Transverse colon (tissue), 4 donors: ENCODE measurements at regions not wholly inside any gene's neighbourhood (a gene's known extent, or its start where the extent isn't known, plus 50 kb on each side); places are given as distances from the start of the nearest gene placed in this dataset.

Source experiments
- DNase-seq: peaks from one replicate; pipeline ENCODE4 v3.0.0-alpha.2; 2019
- H3K27ac ChIP-seq, 4 donors: fragments of 200-600 bp; sonication (generic); 2 replicates each; pipeline ENCODE4 v1.5.1; 2016 to 2018; ENCODE audit warnings: inconsistent platforms in 4 of 4
- H3K27me3 ChIP-seq: fragments of 200-600 bp; sonication (generic); 2 replicates; pipeline ENCODE4 v1.5.1; 2017; ENCODE audit warnings: inconsistent platforms
- H3K36me3 ChIP-seq, 4 donors: fragments of 200-600 bp; sonication (generic); 2 replicates each; pipeline ENCODE4 v1.5.1; 2017 to 2019; ENCODE audit warnings: inconsistent platforms in 4 of 4
- H3K4me1 ChIP-seq, 4 donors: fragments of 200-600 bp; sonication (generic); 2 replicates each; pipeline ENCODE4 v1.5.1; 2017 to 2020; ENCODE audit warnings: inconsistent platforms in 4 of 4
- H3K4me3 ChIP-seq, 4 donors: fragments of 200-600 bp; sonication (generic); 1 replicate in 1 of 4; 2 replicates in 3 of 4; pipeline versions ENCODE4 v1.5.1 to v1.6.1; 2017 to 2019; ENCODE audit warnings: inconsistent platforms in 4 of 4
- H3K9me3 ChIP-seq, 2 donors: fragments of 200-600 bp; sonication (generic); 2 replicates each; pipeline ENCODE4 v1.5.1; 2017 to 2019; ENCODE audit warnings: inconsistent platforms in 2 of 2
- EP300 ChIP-seq: sonication (generic); formaldehyde crosslinking; IDR thresholded peaks from one replicate; pipeline ENCODE4 v1.6.1; 2017; ENCODE audit warnings: antibody characterized with exemption, low read depth
- POLR2A ChIP-seq: fragments of 450-650 bp; IDR thresholded peaks from one replicate; pipeline ENCODE4 v1.6.1; 2016; ENCODE audit warnings: antibody characterized with exemption, mild to moderate bottlenecking, moderate library complexity
- POLR2AphosphoS5 ChIP-seq, 3 donors: sonication (generic); formaldehyde crosslinking; IDR thresholded peaks; one replicate each; pipeline ENCODE4 v1.6.1; 2016; ENCODE audit warnings: antibody characterized with exemption in 3 of 3
- WGBS, 2 donors: methylation state at CpG; one replicate each; pipeline ENCODE4 v1.1.5; 2018; ENCODE audit warnings: low coverage in 1 of 2; 5-methylcytosine and 5-hydroxymethylcytosine counted together
- in situ Hi-C, 4 donors: fragments of 200-750 bp; cut with MboI; loops; one replicate each; pipeline versions ENCODE4 v1.15.0 to v1.15.1; 2017; ENCODE audit warnings: low sequenced_read_pairs in 3 of 4, low pct_ligation_motif_present in 1 of 4, low pct_unique_long_range_greater_than_20kb in 1 of 4
- intact Hi-C: fragments of 100-400 bp; cut with DNase I; formaldehyde crosslinking; loops from one replicate; pipeline ENCODE4 v1.15.1; 2023; ENCODE audit warnings: low total_unique reads
- TF ChIP-seq, protein P1 (sequence below), 5 experiments: fragments of 200-600 bp in 3 of 5; fragments of 450-650 bp in 2 of 5; sonication (generic) in 3 of 5; IDR thresholded peaks; 1 replicate in 2 of 5; 2 replicates in 3 of 5; pipeline ENCODE4 v1.5.1; 2016 to 2017; ENCODE audit warnings: antibody characterized with exemption in 5 of 5, inconsistent platforms in 3 of 5, mild to moderate bottlenecking in 2 of 5, moderate library complexity in 1 of 5

DNA sequence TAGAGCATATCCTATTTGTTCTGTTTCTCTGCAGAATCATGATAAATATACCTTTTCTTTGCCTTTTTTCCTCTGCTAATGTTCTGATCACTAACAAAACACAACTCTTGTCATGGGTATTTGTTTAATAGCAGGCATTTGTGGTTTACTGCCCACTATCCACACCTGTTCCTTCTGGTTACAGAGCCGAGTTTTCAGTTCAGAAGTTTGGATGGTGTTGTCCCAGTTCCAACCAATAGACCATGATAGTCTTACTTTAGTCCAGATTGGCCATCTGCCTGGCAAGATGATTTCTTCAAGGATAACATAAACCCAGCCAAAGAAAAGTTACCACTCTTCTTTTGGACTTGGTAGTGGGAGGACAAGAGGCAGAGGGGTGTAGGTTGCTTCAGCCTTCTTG is 211.2 kb downstream of the TFAP2A start:
- TF ChIP-seq POLR2A (no peak), POLR2AphosphoS5 (IDR thresholded peaks at IDR 0.05) (no peak), EP300 (no peak)
- TF ChIP-seq, protein P1, sequence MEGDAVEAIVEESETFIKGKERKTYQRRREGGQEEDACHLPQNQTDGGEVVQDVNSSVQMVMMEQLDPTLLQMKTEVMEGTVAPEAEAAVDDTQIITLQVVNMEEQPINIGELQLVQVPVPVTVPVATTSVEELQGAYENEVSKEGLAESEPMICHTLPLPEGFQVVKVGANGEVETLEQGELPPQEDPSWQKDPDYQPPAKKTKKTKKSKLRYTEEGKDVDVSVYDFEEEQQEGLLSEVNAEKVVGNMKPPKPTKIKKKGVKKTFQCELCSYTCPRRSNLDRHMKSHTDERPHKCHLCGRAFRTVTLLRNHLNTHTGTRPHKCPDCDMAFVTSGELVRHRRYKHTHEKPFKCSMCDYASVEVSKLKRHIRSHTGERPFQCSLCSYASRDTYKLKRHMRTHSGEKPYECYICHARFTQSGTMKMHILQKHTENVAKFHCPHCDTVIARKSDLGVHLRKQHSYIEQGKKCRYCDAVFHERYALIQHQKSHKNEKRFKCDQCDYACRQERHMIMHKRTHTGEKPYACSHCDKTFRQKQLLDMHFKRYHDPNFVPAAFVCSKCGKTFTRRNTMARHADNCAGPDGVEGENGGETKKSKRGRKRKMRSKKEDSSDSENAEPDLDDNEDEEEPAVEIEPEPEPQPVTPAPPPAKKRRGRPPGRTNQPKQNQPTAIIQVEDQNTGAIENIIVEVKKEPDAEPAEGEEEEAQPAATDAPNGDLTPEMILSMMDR (IDR thresholded peaks at IDR 0.05) = no peak
- no peaks in the 10 kb centered on the region for H3K9me3 ChIP-seq

DNA sequence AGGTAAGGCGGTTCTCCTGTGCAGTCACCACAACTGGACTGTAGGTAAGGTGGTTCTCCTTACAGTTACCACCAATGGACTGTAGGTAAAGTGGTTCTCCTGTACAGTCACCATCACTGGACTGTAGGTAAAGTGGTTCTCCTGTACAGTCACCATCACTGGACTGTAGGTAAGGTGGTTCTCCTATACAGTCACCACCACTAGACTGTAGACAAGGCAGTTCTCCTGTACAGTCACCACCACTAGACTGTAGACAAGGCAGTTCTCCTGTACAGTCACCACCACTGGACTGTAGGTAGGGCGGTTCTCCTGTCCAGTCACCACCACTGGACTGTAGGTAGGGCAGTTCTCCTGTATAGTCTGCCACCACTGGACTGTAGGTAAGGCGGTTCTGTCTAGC is 212.3 kb downstream of the TFAP2A start:
- Histone ChIP-seq H3K36me3 (no peaks in the 10 kb centered on the region), H3K4me1 (no peaks in the 10 kb centered on the region), H3K4me3 (no peak overlapping the region), H3K27me3 (no peaks in the 10 kb centered on the region), H3K27ac (no peak overlapping the region), H3K9me3 (no peaks in the 10 kb centered on the region)
- in situ Hi-C loops = no loop called here
- no peak for DNase-seq
- intact Hi-C loops = no loop called here
- WGBS, 2 donors = 60 to 100% methylated on average over 1 to 3 of the region's 3 CpGs
- TF ChIP-seq EP300 = no peak
- TF ChIP-seq, protein P1 (IDR thresholded peaks at IDR 0.05) = no peak
- no peak for TF ChIP-seq POLR2AphosphoS5 (IDR thresholded peaks at IDR 0.05)
- TF ChIP-seq POLR2A = no peak

More for the DNA sequence above, 211.2 kb downstream of the TFAP2A start:
- in situ Hi-C loops (no loop called here), intact Hi-C loops (no loop called here)
- Histone ChIP-seq H3K4me1 (no peaks in the 10 kb centered on the region), H3K27ac (no peak overlapping the region), H3K36me3 (no peaks in the 10 kb centered on the region), H3K27me3 (no peaks in the 10 kb centered on the region), H3K4me3 (no peak overlapping the region)
- no peak for DNase-seq
- WGBS, 2 donors = 43 to 47% methylated on average over 1 of the region's 1 CpG

DNA sequence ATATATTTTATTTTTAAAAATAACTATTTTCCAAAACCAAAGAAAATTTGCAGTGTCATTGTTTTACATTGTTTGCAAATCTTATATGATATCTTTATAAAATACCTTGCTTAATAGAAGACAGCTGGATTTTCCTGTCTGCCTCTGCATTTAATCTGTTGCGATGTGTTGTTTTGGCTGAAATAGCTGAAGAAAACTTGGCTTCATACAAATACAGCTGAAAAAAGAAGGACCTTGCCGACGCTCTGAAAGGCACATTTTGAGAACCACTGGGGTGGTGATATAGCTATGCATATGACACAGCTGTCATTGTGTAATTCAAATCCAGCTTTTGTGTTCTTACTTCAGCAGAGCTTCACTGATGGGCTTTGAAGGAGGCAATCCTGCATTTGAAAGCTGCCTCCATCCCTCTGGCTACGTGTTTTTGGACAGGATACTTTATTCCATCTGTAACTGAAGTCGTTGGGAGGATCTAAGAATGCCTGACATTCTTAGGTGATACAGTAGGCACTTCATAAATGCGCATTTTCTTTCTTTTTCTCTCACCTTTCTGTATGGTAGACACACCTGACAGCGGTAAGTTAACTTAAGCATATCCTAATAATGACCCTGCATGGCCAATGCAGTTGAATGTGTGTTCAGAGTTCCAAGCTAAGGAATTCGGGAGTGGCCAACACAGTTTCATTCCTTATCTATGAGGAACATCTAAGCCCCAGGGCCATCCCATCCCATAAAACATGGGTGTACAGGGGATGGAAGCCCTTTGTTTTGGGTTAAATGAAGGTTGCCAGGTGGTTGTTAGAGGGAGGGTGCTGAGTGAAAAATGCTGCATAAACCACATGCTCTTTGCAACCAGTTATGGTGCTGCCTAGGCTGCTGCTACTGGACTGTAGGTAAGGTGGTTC is 213.0 kb downstream of the TFAP2A start:
- Histone ChIP-seq H3K4me1 (no peaks in the 10 kb centered on the region), H3K4me3 (no peak overlapping the region), H3K36me3 (no peaks in the 10 kb centered on the region), H3K9me3 (no peaks in the 10 kb centered on the region), H3K27me3 (no peaks in the 10 kb centered on the region), H3K27ac (no peak overlapping the region)
- in situ Hi-C loops = no loop called here
- TF ChIP-seq POLR2A = no peak
- no peak for TF ChIP-seq POLR2AphosphoS5 (IDR thresholded peaks at IDR 0.05)
- intact Hi-C loops = no loop called here
- 64 to 81% methylated on average over 6 to 8 of the region's 8 CpGs for WGBS, 2 donors
- DNase-seq = no peak

DNA sequence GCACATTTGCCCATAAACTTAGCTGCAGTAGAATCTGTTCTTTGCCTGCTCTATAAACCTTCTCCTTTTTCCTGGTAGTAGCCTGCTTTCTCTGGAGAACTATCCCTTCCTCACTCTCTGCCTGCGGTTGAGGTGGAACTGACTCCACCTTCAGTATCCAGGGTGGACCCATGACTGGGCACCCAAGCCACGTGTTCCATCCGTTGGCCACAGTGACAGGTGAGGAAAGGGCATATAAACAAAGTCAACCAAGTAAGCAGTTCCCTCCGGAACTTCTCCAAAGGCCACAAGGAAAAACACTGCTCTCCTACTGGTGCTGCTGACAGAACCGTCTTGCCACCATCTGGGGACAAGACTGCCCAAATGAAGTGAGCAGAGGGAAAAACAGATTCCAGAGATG is 218.8 kb downstream of the TFAP2A start:
- Histone ChIP-seq H3K36me3 (no peaks in the 10 kb centered on the region), H3K9me3 (no peaks in the 10 kb centered on the region), H3K27ac (no peak overlapping the region), H3K4me1 (no peaks in the 10 kb centered on the region), H3K4me3 (no peak overlapping the region), H3K27me3 (no peaks in the 10 kb centered on the region)
- intact Hi-C loops (no loop called here), in situ Hi-C loops (no loop called here)
- TF ChIP-seq POLR2AphosphoS5 (IDR thresholded peaks at IDR 0.05) = no peak
- TF ChIP-seq EP300 = no peak
- no peak for TF ChIP-seq POLR2A
- TF ChIP-seq, protein P1 (IDR thresholded peaks at IDR 0.05) = no peak
- 85% methylated on average over 5 of the region's 5 CpGs; no CpG with 5 or more reads in 1 of the 2 donors for WGBS, 2 donors
- no peak for DNase-seq
